Smooth muscle cell (in vitro differentiated cells): ENCODE measurements at regions not wholly inside any gene's neighbourhood (a gene's known extent, or its start where the extent isn't known, plus 50 kb on each side); places are given as distances from the start of the nearest gene placed in this dataset.

Experiments used
- DNase-seq: peaks from one replicate; lab custom pipeline; 2025; ENCODE audit not compliant: unreplicated experiment; lab: John Stamatoyannopoulos, UW
- H2AFZ ChIP-seq: fragments of 200-600 bp; sonication (generic); 2 replicates; pipeline ENCODE4 v1.6.0; 2016; ENCODE audit warnings: antibody characterized with exemption, low read depth, mild to moderate bottlenecking
- H3F3A ChIP-seq: fragments of 200-600 bp; sonication (generic); 2 replicates; pipeline ENCODE4 v1.6.0; 2017; ENCODE audit warnings: antibody characterized with exemption, low read depth
- H3K27ac ChIP-seq: fragments of 200-600 bp; sonication (generic); 2 replicates; pipeline ENCODE4 v1.5.1; 2016; ENCODE audit warnings: low read depth, mild to moderate bottlenecking
- H3K27me3 ChIP-seq: fragments of 200-600 bp; sonication (generic); 2 replicates; pipeline ENCODE4 v1.6.1; 2016; ENCODE audit warnings: low read depth, mild to moderate bottlenecking
- H3K36me3 ChIP-seq: fragments of 200-600 bp; sonication (generic); 2 replicates; pipeline ENCODE4 v1.5.1; 2016; ENCODE audit warnings: low read depth
- H3K4me1 ChIP-seq: fragments of 200-600 bp; sonication (generic); 2 replicates; pipeline ENCODE4 v1.5.1; 2016; ENCODE audit warnings: low read depth
- H3K4me2 ChIP-seq: fragments of 200-600 bp; sonication (generic); 2 replicates; pipeline ENCODE4 v1.6.0; 2016; ENCODE audit warnings: mild to moderate bottlenecking
- H3K4me3 ChIP-seq: fragments of 200-600 bp; sonication (generic); 2 replicates; pipeline ENCODE4 v1.5.1; 2016; ENCODE audit warnings: mild to moderate bottlenecking
- H3K79me2 ChIP-seq: fragments of 200-600 bp; sonication (generic); 2 replicates; pipeline ENCODE4 v1.6.0; 2016; ENCODE audit warnings: low read depth, mild to moderate bottlenecking
- H3K9ac ChIP-seq: fragments of 200-600 bp; sonication (generic); 2 replicates; pipeline ENCODE4 v1.6.0; 2016; ENCODE audit warnings: low read depth
- H3K9me3 ChIP-seq: fragments of 200-600 bp; sonication (generic); replicated peaks from 2 replicates; pipeline ENCODE4 v1.5.1; 2016; ENCODE audit warnings: low read depth
- H4K20me1 ChIP-seq: fragments of 200-600 bp; sonication (generic); 2 replicates; pipeline ENCODE4 v1.6.0; 2016; ENCODE audit warnings: low read depth
- WGBS: methylation state at CpG from one replicate; pipeline ENCODE4 v1.1.7; 2016; ENCODE audit warnings: low lambda C conversion rate; 5-methylcytosine and 5-hydroxymethylcytosine counted together
- TF ChIP-seq, protein P1 (sequence below): fragments of 200-600 bp; sonication (generic); IDR thresholded peaks from 2 replicates; pipeline ENCODE4 v1.5.1; 2017; ENCODE audit warnings: borderline replicate concordance, mild to moderate bottlenecking, antibody characterized with exemption; ENCODE audit not compliant: insufficient read depth, poor library complexity, severe bottlenecking

GRCh38 chr2:82320296-82320695 is 2015.7 kb upstream of the LRRTM1 start:
- H3K9ac ChIP-seq: no peak overlapping the region
- no peaks in the 10 kb centered on the region for H3K79me2 ChIP-seq
- no peaks in the 10 kb centered on the region for H4K20me1 ChIP-seq
- H3K36me3 ChIP-seq: no peaks in the 10 kb centered on the region
- 71% methylated on average over 3 of the region's 3 CpGs for WGBS
- no peaks in the 10 kb centered on the region for H3F3A ChIP-seq
- TF ChIP-seq, protein P1, sequence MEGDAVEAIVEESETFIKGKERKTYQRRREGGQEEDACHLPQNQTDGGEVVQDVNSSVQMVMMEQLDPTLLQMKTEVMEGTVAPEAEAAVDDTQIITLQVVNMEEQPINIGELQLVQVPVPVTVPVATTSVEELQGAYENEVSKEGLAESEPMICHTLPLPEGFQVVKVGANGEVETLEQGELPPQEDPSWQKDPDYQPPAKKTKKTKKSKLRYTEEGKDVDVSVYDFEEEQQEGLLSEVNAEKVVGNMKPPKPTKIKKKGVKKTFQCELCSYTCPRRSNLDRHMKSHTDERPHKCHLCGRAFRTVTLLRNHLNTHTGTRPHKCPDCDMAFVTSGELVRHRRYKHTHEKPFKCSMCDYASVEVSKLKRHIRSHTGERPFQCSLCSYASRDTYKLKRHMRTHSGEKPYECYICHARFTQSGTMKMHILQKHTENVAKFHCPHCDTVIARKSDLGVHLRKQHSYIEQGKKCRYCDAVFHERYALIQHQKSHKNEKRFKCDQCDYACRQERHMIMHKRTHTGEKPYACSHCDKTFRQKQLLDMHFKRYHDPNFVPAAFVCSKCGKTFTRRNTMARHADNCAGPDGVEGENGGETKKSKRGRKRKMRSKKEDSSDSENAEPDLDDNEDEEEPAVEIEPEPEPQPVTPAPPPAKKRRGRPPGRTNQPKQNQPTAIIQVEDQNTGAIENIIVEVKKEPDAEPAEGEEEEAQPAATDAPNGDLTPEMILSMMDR: no peak
- H2AFZ ChIP-seq: no peak overlapping the region
- H3K4me2 ChIP-seq: no peak overlapping the region
- no peaks in the 10 kb centered on the region for H3K9me3 ChIP-seq
- H3K27me3 ChIP-seq: no peaks in the 10 kb centered on the region
- H3K27ac ChIP-seq: no peak overlapping the region
- H3K4me1 ChIP-seq: no peaks in the 10 kb centered on the region
- DNase-seq: no peak
- H3K4me3 ChIP-seq: no peak overlapping the region

DNA sequence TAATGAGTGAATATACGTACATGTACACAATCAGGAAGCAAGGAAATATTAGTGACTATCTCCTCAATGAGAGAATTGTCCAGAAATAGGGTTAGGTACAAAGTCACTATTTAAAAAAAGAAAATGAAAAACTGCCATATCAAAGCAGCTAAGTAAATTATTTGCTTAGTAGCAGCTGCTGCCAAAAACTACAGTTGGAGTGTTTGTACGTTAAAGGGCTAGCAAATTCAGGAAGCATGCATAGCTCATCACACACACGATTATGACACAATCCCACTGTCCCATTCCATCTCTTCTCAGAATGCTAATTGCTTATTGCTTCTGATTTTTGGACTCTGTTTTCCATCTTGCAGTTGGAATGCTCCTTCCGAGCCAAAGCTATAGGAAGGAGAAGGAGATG is 2012.5 kb upstream of the LRRTM1 start:
- 78% methylated on average over 4 of the region's 4 CpGs for WGBS
- H2AFZ ChIP-seq: no peak overlapping the region
- DNase-seq: no peak

GRCh38 chr2:82316586-82316985 is 2012.0 kb upstream of the LRRTM1 start:
- Histone ChIP-seq H3K27me3 (no peaks in the 10 kb centered on the region), H3K9ac (no peak overlapping the region), H3F3A (no peaks in the 10 kb centered on the region), H3K4me3 (no peak overlapping the region), H2AFZ (no peak overlapping the region), H3K36me3 (no peaks in the 10 kb centered on the region), H3K4me1 (no peaks in the 10 kb centered on the region), H3K79me2 (no peaks in the 10 kb centered on the region), H3K9me3 (no peaks in the 10 kb centered on the region), H3K27ac (no peak overlapping the region), H3K4me2 (no peak overlapping the region), H4K20me1 (no peaks in the 10 kb centered on the region)
- no peak for DNase-seq
- TF ChIP-seq, protein P1: no peak
- 89% methylated on average over 1 of the region's 1 CpG for WGBS

More for the DNA sequence above, 2012.5 kb upstream of the LRRTM1 start:
- Histone ChIP-seq H3K9ac (no peak overlapping the region), H3K4me2 (no peak overlapping the region), H3K4me1 (no peaks in the 10 kb centered on the region), H4K20me1 (no peaks in the 10 kb centered on the region), H3K27me3 (no peaks in the 10 kb centered on the region), H3K4me3 (no peak overlapping the region), H3K9me3 (no peaks in the 10 kb centered on the region), H3K36me3 (no peaks in the 10 kb centered on the region), H3F3A (no peaks in the 10 kb centered on the region), H3K79me2 (no peaks in the 10 kb centered on the region), H3K27ac (no peak overlapping the region)
- TF ChIP-seq, protein P1: no peak

GRCh38 chr2:82314836-82315472 is 2010.4 kb upstream of the LRRTM1 start:
- Histone ChIP-seq H3F3A (no peaks in the 10 kb centered on the region), H3K9me3 (no peaks in the 10 kb centered on the region), H3K4me2 (no peak overlapping the region), H2AFZ (no peak overlapping the region), H3K27ac (no peak overlapping the region), H3K36me3 (no peaks in the 10 kb centered on the region), H3K9ac (no peak overlapping the region), H3K4me1 (no peaks in the 10 kb centered on the region), H3K27me3 (no peaks in the 10 kb centered on the region), H3K79me2 (no peaks in the 10 kb centered on the region), H3K4me3 (no peak overlapping the region), H4K20me1 (no peaks in the 10 kb centered on the region)
- TF ChIP-seq, protein P1: no peak
- no peak for DNase-seq
- WGBS: no CpG with 5 or more reads among the region's 1 CpG
